ENCODE measurements at regions not wholly inside any gene's neighbourhood (a gene's known extent, or its start where the extent isn't known, plus 50 kb on each side); places are given as distances from the start of the nearest gene placed in this dataset.

- DNase-seq (ENCODE audit: low spot score): no peak
These were observed 341.8 kb upstream of the KIF2A start for GRCh38 chr5:61964201-61964600.

GRCh38 chr5:61965069-61965468 lies 340.9 kb upstream of the KIF2A start:
- no peak for DNase-seq (ENCODE audit: low spot score)

DNA sequence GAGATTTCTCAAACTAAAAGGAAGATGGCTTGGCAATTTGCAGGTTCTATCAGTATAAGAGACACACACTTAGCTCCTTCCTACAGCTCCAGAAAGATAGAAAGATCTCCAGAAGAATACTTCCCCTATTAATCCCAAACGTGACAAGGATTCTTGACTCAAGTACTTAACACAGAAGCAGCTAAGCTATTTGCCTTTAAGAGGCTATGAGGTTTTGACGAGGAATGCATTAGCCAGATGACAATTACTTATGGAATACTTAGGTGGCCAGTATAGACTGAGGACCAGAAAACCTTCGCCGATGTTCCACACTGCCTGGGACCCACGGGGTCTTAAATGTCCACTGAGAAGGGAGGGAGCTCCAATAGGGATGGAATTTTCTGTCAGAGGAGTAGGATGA lies 340.5 kb upstream of the KIF2A start:
- DNase-seq (ENCODE audit: low spot score): no peak

DNA sequence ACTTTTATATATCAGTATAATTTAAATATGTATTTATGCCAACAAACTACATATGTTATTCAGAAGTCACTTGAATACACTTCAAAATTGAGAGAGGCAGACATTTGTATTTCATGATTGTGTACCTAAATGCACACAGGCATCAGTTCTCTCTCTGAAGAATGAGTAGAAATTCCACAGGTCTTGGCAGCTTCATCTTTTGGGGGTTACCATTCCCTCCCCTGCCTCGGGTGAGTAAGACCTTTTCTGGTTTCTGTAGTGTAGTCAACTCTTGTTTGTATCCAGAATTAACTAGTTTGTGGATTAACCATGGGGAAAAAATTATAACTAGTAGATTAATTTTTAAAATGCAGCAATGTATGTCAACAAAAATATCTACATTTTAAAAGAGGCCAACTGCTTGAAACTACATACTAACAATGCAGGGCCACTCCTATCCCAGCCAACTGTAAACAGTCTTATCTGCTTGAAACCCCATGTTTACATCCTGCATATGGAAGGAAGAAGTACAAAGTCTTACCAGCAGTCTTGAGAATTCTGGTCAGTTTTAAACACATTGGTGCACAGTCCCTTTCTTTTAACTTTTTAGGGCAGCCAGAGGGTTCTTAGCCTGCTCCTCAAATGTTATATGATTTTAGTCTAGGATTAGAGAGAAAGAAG lies 339.6 kb upstream of the KIF2A start:
- no peak for DNase-seq (ENCODE audit: low spot score)

- DNase-seq (ENCODE audit: low spot score): no peak
These were observed 339.0 kb upstream of the KIF2A start for GRCh38 chr5:61966997-61967396.

GRCh38 chr5:61967681-61968080 lies 338.3 kb upstream of the KIF2A start:
- no peak for DNase-seq (ENCODE audit: low spot score)

- no peak for DNase-seq (ENCODE audit: low spot score)
These were observed 336.7 kb upstream of the KIF2A start for GRCh38 chr5:61969347-61969746.

GRCh38 chr5:61969755-61970154 lies 336.3 kb upstream of the KIF2A start:
- DNase-seq (ENCODE audit: low spot score): no peak

DNA sequence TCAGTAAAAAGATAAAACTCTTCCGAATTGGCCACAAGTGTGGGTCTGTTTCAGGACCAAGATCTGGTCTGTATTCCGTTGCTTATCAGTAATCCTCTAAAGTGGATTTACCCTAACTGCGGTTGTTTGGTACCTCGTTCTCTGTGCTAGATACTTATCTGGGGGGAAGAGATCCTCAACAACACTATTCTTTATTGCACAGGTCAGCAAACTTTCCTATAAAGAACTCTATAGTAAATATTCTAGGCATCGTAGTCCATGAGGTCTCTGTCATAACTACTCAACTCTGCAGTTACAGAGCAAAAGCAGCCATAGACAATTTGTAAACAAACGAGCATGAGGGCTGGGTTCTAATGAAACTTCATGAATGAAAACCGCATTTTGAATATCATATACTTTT lies 335.8 kb upstream of the KIF2A start:
- no peak for DNase-seq (ENCODE audit: low spot score)

GRCh38 chr5:61974680-61975079 lies 331.3 kb upstream of the KIF2A start:
- DNase-seq (ENCODE audit: low spot score): no peak

GRCh38 chr5:61981886-61982285 lies 324.1 kb upstream of the KIF2A start:
- DNase-seq (ENCODE audit: low spot score): no peak

GRCh38 chr5:61991430-61991829 lies 314.6 kb upstream of the KIF2A start:
- no peak for DNase-seq (ENCODE audit: low spot score)

GRCh38 chr5:61991866-61992265 lies 314.1 kb upstream of the KIF2A start:
- DNase-seq (ENCODE audit: low spot score): no peak

DNA sequence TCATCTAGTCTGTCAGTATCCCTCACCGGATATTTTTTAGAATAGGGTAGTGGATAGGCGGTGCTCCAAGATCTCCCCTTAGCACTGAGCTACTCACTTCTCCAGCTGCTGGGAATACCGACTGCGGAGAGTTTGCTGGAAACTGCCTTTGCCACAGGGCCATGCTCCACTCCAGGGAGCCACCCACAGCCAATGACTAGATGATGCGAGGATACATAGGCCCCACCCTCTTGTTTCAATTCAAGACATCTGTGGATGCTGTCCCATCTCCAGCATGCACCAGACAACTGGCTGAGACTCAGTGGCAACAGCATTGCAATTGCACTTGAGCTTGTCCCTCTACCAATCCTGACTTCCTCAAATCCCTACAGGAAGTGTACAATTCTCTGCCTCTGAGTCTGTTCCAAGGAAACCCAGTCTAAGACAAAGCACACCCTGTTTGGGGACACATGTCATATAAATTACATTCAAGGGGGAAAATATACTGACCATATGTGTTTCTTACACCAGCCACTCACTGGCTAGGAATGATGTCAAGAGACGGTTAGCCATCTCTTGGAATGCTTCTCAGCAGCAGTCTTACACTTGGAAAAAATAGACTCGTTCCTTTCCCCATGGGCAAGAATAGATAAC lies 312.6 kb upstream of the KIF2A start:
- no peak for DNase-seq (ENCODE audit: low spot score)

GRCh38 chr5:61994171-61994570 lies 311.8 kb upstream of the KIF2A start:
- no peak for DNase-seq (ENCODE audit: low spot score)

- DNase-seq (ENCODE audit: low spot score): no peak
These were observed 310.5 kb upstream of the KIF2A start for GRCh38 chr5:61995486-61995885.

DNA sequence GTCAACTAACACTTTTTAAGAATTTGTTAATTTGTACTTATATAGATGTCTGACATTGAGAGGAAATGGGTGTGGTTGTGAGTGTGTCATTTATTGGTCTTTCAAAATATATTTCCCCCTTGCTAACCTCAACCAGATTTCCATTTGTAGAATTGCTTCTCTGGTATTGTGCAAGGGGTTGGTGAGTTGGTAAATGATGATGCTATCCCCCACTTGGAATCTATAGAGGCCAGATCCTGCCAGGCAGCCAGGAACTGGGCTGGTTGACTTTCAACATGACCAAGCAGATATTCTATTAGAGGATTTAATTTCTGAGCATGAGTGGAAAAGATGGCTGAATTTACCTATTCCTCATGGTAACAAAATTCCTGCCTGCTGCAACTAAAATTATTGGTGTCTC lies 306.6 kb upstream of the KIF2A start:
- no peak for DNase-seq (ENCODE audit: low spot score)

DNA sequence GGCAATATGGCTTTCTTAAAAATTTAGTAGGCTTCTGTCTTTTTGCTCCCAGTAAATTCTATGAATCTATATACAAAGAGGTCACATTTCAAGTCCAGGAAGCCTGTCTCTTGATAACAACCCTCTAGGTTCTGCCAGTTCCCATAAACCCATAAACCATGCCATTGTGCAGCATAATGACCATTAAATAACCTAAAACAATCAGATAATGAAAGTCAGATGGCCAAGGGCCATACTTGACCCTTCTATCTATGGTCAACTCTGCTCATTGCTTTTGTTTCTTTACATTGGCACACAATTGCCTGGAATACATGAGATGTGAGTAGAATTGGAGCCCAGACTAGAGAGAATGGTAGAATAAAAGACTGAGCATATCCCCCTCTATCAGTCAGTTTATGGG lies 305.4 kb upstream of the KIF2A start:
- no peak for DNase-seq (ENCODE audit: low spot score)

- DNase-seq (ENCODE audit: low spot score): no peak
These were observed 304.4 kb upstream of the KIF2A start for GRCh38 chr5:62001640-62002039.

DNA sequence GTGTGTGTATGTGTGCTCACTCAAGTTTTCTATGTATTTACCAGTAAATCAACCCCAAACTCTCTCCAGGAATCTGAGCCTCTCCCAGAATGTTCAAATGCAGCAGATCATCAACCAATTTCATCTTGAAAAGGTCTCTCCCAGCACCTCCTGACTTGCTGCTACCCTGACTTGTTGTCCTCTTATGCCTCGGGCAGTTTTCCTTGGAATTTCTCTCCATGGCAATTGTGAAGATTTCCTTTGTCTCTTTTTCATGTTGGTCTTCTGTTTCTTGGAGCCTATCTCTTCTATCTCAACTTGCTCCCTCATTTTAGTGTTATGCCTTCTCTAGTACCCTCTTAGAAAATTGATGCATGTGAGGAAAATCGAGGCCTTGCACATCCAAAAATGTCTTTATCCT lies 303.6 kb upstream of the KIF2A start:
- DNase-seq (ENCODE audit: low spot score): no peak

- DNase-seq (ENCODE audit: low spot score): no peak
These were observed 300.5 kb upstream of the KIF2A start for GRCh38 chr5:62005551-62005950.

GRCh38 chr5:62007457-62007856 lies 298.5 kb upstream of the KIF2A start:
- DNase-seq (ENCODE audit: low spot score): no peak

- DNase-seq (ENCODE audit: low spot score): peak; percentile 7
These were observed 294.8 kb upstream of the KIF2A start for GRCh38 chr5:62011089-62011664.

DNA sequence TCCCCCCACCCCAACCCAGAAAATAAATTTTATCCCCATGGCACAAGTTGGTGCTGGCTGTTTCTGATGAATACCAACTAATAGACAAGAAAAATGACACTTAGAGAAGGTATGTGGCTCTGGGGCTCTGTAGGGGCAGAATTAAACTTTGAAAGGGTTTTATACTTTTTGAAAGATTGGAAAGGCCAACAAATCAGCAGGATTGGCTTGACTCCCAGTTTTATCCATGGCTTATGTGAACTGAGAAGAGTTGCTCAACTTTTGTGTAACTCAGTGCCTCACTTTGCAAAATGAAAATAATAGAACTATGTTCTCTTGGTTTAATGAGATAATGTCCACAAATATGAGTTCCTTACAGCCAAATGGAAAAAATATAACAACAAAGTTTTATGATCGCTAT lies 288.9 kb upstream of the KIF2A start:
- DNase-seq (ENCODE audit: low spot score): no peak

Measured in iPS-NIHi11 (cell line).